NB4 (cell line): ENCODE measurements at regions not wholly inside any gene's neighbourhood (a gene's known extent, or its start where the extent isn't known, plus 50 kb on each side); places are given as distances from the start of the nearest gene placed in this dataset.

Experiments used
- DNase-seq: peaks from one replicate; pipeline ENCODE4 v3.0.0; 2010; ENCODE audit warnings: low read depth
- H3K4me3 ChIP-seq: one replicate; pipeline ENCODE4 v1.5.1; 2011; ENCODE audit warnings: mild to moderate bottlenecking, low read depth, low read length, moderate library complexity
- MYC ChIP-seq: IDR thresholded peaks from 2 replicates; pipeline ENCODE4 v1.6.1; 2011; ENCODE audit warnings: low read depth, low read length
- POLR2A ChIP-seq: IDR thresholded peaks from 2 replicates; pipeline ENCODE4 v1.6.1; 2011; ENCODE audit warnings: mild to moderate bottlenecking; ENCODE audit not compliant: insufficient read length; ENCODE audit errors: extremely low read depth
- TF ChIP-seq, protein P1 (sequence below): IDR thresholded peaks from 2 replicates; pipeline ENCODE4 v1.6.1; 2011; ENCODE audit warnings: low read depth, low read length
- TF ChIP-seq, protein P2 (sequence below): IDR thresholded peaks from one replicate; pipeline ENCODE4 v1.5.1; 2012; ENCODE audit warnings: low read depth, low read length

DNA sequence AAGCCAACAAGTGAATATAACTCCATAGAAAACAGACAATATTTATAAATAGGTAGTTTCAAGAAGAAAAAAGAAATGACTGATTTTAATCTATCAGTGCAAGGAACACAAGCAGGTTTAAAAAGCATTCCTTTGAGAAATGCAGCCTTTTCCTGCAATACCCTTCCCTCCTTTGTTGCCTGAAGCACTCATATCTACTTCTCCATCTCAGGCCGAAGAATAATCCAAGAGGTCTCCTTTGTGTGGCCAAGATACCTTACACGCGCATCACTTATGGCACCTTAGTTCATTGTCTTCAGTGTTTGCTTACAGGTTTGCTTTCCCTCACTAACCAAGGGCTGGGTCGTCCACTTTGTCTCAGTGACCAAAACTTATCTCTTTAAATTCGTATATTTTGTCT is 93.0 kb downstream of the MAIP1 start:
- TF ChIP-seq, protein P1, sequence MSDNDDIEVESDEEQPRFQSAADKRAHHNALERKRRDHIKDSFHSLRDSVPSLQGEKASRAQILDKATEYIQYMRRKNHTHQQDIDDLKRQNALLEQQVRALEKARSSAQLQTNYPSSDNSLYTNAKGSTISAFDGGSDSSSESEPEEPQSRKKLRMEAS = no peak
- TF ChIP-seq POLR2A (no peak), MYC (no peak)
- TF ChIP-seq, protein P2, sequence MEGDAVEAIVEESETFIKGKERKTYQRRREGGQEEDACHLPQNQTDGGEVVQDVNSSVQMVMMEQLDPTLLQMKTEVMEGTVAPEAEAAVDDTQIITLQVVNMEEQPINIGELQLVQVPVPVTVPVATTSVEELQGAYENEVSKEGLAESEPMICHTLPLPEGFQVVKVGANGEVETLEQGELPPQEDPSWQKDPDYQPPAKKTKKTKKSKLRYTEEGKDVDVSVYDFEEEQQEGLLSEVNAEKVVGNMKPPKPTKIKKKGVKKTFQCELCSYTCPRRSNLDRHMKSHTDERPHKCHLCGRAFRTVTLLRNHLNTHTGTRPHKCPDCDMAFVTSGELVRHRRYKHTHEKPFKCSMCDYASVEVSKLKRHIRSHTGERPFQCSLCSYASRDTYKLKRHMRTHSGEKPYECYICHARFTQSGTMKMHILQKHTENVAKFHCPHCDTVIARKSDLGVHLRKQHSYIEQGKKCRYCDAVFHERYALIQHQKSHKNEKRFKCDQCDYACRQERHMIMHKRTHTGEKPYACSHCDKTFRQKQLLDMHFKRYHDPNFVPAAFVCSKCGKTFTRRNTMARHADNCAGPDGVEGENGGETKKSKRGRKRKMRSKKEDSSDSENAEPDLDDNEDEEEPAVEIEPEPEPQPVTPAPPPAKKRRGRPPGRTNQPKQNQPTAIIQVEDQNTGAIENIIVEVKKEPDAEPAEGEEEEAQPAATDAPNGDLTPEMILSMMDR = no peak
- DNase-seq = no peak
- no peak overlapping the region for H3K4me3 ChIP-seq

DNA sequence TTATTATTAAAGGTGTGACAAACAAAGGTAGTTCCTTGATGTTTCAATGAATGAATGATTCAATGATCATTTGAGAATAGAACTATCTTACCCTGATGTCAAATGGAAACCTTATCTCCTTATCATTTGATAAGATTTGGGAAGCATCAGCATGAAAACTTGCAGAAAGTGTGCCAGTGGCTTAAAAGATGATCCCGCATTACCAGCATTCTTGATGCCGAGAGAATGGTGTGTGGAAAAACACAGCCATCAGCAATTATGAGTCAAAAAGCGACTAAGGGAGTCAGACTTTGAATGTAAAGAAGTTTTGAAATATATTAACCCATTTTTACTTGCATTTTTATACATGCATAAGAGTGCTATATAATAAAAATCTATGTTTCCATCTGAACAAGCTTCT is 93.7 kb downstream of the MAIP1 start:
- DNase-seq = no peak
- TF ChIP-seq, protein P2 = no peak
- TF ChIP-seq POLR2A (no peak), MYC (no peak)
- TF ChIP-seq, protein P1 = no peak

DNA sequence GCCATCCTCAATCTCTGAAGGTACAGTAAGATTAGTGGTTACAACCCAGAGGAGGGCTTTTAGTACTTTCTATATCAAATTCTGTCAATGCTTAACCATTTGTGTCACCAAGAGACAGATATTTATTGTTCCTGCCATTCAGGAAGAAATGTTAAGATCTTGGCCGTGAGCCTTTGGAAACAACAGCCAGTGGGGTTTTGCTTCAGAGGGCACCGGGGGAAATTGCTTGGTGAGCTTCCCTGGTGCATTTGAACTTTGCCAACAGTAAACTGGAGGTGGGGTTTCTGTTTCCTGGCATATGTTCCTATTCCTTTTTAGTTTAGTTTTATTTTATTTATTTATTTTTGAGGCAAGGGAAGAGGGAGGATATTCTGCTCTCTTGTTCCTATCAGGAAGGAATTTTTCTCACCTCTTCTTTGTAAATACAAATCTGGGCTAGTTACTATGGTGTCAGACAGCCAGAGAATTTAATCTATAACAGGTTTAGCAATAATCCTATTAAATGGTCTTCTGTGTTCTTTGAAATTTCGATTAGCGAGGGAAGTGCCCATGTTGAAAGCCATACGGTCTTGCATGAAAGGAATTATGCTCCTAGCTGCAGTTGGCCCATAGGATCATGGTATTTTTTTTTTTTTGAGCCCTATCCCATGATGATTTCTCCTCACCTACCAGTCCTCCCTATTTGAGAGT is 95.7 kb downstream of the MAIP1 start:
- TF ChIP-seq, protein P1 = no peak
- TF ChIP-seq MYC (no peak), POLR2A (no peak)
- no peak for DNase-seq
- no peak overlapping the region for H3K4me3 ChIP-seq

More for the DNA sequence above, 93.7 kb downstream of the MAIP1 start:
- no peak overlapping the region for H3K4me3 ChIP-seq

DNA sequence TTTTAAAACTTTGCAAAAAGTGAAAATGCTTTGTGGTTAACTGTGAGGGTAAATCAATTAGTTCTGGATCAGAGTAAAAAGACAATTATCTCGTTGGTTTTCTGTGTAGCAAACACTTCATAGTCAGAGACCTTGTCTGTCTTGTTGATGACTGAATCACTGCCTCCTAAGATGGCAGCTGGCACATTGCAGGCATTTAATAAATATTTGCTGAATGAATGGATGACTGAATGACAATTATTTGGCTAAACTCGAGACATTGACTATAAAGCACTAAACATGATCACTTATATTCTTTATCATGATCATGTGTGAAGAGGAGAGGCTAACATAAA is 96.2 kb downstream of the MAIP1 start:
- TF ChIP-seq, protein P1 = no peak
- TF ChIP-seq, protein P2 = no peak
- TF ChIP-seq POLR2A = no peak
- TF ChIP-seq MYC = no peak
- H3K4me3 ChIP-seq = no peak overlapping the region
- DNase-seq = no peak

DNA sequence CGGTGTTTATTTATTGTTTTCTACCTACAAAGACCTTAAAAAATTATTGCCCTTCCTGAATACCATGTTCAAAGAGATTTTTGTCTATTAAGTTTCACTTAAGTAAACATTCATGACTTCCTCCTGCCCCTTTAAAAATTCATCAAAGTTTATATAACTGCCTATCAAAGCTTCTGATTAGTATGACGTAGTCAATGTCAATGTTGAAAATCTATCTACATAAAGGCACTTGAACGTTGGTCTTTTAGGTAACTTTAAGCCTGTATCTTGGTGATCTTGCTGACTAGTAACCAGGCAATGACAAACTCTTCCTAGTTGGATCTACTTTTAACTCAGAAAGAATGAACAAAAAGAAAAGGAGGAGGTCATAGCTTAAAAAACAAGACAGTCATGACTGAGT is 97.2 kb downstream of the MAIP1 start:
- H3K4me3 ChIP-seq = no peak overlapping the region
- TF ChIP-seq, protein P1 = no peak
- TF ChIP-seq, protein P2 = no peak
- no peak for TF ChIP-seq POLR2A
- TF ChIP-seq MYC = no peak
- DNase-seq = no peak

DNA sequence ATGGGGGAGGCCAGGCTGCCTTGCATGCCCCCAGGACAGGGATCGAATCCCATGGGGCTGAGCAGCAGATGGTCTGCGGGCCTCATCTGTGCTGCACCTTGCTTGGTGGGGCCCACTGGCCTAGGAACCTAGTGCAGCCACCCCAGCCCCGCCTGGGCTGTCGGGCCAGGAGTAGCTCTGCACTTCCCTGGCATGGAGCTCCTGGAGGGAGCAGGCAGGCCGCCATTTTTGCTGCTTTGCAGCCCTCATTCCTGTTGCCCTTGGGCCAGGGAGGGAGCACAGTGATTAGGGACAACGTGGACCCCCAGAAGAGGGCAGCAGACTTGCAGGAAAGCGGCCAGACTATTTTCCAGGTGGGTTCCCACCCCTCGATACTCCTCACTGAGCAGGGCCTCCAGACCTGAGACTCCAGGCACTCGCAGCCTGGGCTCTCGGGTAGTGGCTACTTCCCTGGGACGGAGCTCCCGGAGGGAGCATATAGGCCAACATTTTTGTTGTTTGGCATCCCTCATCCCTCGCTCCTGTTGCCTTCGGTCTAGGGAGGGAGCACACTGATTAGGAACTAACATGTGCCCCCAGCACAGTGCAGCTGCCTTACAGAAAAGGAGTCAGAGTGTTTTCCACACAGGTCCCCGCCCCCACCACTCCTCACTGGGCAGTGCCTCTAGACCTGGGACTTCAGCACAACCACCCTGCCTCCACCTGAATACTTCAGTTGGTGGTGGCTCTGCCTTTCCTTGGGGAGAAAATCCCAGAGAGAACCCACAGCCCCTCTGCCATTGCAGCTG is 99.5 kb downstream of the MAIP1 start:
- H3K4me3 ChIP-seq = no peak overlapping the region
- TF ChIP-seq, protein P2 = no peak
- no peak for TF ChIP-seq MYC
- TF ChIP-seq, protein P1 = no peak
- DNase-seq = peak; percentile 8
